RPMI7951 (cell line): ENCODE measurements at regions not wholly inside any gene's neighbourhood (a gene's known extent, or its start where the extent isn't known, plus 50 kb on each side); places are given as distances from the start of the nearest gene placed in this dataset.
"Not testable (repeated sequence)": the region's sequence is repeated elsewhere in the genome, so short reads cannot be mapped to it uniquely, and the experiment has no call there.

Experiments used
- DNase-seq: peaks from one replicate; pipeline ENCODE4 v3.0.0-alpha.2; 2012; ENCODE audit warnings: low read depth

GRCh38 chr2:226280136-226280535, 519.5 kb downstream of the IRS1 start:
- DNase-seq, result not testable (repeated sequence)

- DNase-seq, result no peak
Measured at GRCh38 chr2:226275215-226275614, 524.4 kb downstream of the IRS1 start.

DNA sequence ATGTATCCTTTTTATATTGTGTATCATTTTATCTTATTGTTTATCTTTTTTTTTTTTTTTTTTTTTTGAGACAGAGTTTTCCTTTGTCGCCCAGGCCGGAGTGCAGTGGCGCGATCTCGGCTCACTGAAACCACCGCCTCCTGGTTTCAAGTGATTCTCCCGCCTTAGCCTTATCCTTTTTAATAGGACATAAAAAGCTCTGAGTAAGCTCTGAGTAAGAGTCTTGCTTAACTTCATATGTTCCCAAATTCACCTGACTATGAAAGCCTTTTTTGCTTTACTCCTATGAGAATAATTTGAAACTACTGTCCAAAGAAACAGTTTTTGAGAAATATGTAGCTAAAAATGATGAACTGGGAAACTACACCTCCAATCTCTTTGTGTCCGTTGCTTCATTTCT, 525.5 kb downstream of the IRS1 start:
- no peak for DNase-seq

GRCh38 chr2:226273440-226273839, 526.2 kb downstream of the IRS1 start:
- peak; percentile 12 for DNase-seq

- no peak for DNase-seq
Measured at GRCh38 chr2:226272435-226272834, 527.2 kb downstream of the IRS1 start.

GRCh38 chr2:226270285-226271058, 529.1 kb downstream of the IRS1 start:
- DNase-seq, result peak; percentile 25

DNA sequence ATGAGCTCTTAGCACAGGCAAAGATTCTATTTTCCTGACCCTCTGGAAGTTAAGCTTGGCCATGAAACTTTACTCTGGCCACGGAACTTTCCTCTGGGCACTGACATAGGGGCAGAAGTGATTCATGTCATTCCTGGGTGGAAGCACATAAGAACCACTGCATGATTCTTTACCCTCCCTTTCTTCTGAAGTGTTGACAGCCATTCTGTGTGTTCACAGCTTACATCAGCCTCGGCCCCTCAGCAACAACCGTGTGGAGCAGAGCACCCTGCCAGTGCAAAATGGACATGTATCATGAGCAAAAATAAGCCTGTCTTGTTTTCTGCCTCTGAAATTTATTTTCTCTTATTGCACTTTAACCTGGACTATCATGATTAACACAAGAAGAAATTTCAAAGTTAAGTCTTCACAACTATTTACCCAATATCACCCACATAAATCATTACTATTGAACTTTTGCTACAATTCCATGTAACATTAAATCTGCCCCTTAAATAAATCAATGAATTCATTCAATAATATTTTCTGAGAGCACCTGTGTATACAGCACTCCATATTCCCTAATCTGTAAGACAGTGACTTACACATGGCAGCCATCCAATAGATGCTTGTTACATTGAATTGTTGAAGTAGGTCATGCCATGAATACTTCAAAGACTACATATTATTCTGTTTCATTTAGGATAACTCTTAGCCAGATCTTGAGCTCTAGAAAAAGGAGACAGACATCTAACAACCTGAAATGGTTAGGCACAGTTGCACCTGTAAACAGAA, 531.9 kb downstream of the IRS1 start:
- DNase-seq, result no peak

GRCh38 chr2:226256709-226257376, 542.8 kb downstream of the IRS1 start:
- DNase-seq, result no peak

GRCh38 chr2:226256237-226256636, 543.4 kb downstream of the IRS1 start:
- peak; percentile 26 for DNase-seq

- DNase-seq, result no peak
Measured at GRCh38 chr2:226251661-226252060, 548.0 kb downstream of the IRS1 start.

DNA sequence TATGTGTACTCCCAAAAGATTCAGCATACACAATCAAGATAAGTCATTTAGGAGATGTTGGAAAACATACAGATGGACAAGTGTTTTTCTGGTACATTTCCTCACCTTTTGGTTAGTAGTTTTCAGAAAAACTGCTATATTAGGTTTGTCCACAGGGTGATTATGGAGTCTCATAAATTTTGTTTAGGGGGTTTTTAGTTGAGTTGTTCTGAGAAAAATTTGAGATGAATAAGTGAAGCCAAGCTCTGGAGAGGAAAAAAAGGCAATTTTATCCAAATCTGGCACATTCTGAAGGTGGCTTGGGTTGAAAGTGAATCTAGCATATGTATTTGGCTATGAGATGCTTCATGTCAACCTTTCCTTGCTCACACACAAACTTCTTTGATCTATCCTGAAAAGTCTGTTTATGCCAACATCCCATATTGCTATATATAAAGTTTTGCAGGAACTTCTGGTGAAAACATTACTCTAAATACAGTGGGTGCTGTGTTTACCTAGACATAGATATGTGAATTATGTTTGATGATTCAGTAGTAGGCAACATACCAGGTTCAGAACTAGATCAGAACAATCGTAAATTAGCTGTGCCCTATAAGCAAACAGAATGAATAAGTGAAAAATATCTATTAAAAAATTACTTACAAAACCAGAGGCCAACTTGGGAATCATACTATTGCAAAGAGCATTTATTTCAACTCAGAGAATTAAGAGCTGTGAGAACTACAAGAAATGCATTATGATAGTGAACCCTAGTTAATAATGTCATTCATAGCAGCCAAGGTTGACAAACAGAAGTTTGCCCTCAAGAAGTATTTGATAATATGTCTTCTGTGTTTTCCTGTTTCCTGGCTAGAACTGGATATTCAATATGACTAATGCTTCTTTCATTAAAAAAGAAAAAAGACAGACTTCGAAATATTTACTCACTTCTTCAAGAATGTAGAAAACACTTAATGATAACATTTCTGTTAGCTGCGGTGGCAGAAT, 552.0 kb downstream of the IRS1 start:
- DNase-seq, result peak; percentile 28

DNA sequence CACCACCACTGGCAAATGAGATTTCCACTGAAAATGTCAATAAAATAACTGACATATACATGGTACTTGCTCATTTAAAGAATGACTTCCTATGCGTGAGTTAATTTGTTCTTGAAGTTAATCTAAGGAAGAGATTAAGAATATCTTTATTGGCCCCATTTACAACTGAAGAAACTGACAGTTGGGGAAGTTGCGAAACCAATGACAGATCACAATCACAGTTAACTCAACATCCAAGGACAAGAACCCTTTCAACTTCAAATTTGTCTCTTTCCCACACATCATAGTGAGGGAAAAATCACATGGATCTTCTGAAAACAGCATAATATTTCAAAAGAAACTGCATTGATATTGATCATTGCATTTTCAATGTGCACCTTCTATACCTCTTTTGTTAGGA, 565.4 kb downstream of the IRS1 start:
- no peak for DNase-seq

DNA sequence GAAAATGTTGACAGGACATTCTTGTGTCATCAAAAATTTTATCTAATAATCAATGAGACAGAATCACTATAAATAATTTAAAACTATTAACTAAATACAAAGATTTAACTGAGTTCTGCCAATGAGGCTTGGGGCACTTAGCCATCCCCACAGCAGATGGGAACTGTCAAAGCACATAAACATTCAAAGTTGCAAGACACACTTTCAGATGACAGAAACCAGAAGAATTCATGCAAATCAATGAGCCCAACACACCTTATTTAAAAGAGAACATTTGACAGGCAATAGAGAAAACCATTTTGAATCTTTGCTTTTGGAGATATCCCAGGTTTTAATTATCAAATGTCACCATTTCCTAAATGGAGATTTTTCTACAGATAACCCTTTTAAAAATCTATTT, 566.2 kb downstream of the IRS1 start:
- DNase-seq, result no peak

DNA sequence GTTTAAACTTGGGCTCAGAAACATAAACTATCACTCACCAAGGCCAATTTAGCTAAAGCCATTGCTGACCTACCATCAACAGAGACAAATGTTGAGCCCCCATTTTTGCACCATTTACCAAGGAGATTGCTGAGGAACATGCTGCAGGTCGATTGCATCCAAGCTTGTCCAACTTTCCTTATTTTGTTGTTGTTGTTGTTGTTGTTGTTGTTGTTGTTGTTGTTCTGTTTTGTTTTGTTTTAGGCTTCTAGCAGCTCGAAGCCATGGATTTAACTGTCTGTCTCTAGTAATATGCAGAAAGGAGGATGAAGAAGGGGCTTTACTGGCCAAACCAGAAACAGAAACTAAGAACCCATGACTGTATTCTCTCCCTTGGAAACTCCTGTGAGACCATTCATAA, 571.5 kb downstream of the IRS1 start:
- DNase-seq, result no peak

DNA sequence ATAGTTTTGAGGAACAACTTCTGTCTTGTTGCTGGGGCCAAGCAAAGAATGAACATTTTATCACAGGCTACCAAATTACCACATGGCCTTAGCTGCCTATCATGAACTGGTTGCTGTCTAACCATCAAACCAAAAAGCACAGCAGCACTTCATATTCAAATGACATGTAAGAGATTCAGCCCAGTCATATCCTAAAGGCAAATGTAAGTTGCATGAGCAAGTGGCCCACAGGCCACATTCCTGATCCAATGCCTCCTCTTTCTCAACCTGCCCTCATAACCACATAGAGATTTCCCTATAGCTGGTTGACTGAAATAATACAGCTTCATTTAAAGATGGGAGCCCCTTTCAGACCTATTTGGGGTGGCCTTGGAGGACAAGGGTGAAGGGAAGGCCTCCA, 572.3 kb downstream of the IRS1 start:
- DNase-seq, result peak; percentile 38

- no peak for DNase-seq
Measured at GRCh38 chr2:226223704-226224103, 575.9 kb downstream of the IRS1 start.

DNA sequence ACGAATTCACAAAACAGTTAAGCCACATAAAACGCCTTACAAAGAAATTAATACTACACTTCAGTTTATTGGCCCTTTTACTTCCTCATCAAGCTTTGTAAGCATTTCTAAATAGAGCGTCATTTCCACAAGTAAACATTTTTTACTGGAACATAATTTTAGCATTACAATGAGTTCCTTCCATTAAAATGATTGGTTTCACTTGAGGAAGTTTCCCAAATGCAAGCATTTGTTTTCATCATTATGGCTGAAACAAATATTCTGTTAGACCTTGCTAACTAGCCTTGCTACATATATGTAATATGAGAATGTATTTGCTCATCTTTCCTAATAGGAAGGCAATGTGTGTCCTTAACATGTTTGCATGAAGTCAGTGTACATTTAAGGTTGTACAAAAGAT, 579.1 kb downstream of the IRS1 start:
- no peak for DNase-seq

DNA sequence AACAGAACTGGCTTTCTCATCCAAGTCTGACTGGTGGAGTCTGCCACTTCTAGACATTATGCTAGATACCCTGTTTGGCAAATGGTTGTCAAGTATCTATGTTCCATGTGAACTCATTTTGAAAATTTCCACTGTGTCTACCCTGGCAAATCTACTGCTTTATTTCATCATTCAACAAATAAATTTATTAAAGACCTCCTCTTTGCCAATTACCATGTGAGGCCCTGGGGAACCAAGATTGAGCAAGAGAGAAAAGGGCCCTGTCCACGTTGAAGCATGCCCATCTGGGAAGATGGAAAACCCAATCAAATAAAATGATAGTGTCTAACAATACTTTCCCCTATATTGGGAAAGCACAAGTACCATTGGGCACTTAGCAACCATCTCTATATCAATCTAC, 582.4 kb downstream of the IRS1 start:
- no peak for DNase-seq

- no peak for DNase-seq
Measured at GRCh38 chr2:226216575-226216974, 583.0 kb downstream of the IRS1 start.

- no peak for DNase-seq
Measured at GRCh38 chr2:226215902-226216503, 583.6 kb downstream of the IRS1 start.

GRCh38 chr2:226213717-226214116, 585.9 kb downstream of the IRS1 start:
- peak; percentile 91 for DNase-seq
